ENCODE measurements at regions not wholly inside any gene's neighbourhood (a gene's known extent, or its start where the extent isn't known, plus 50 kb on each side); places are given as distances from the start of the nearest gene placed in this dataset.

GRCh38 chr16:73669535-73670274, 621.8 kb upstream of the ZFHX3 start:
- no peak for TF ChIP-seq CTCF (IDR thresholded peaks at IDR 0.05)
- Histone ChIP-seq H3K4me1 (peaks cover 0 to 2% (median 0%) of the 10 kb centered on the region in 3 donors), H3K4me3 (peak overlapping the region in 1 of 4 donors; percentile 4), H3K36me3 (no peaks in the 10 kb centered on the region), H3K27me3 (no peaks in the 10 kb centered on the region), H3K27ac (peak overlapping the region in 1 of 4 donors; percentile 33), H3K9me3 (no peaks in the 10 kb centered on the region)
- no peak for FAIRE-seq
- intact Hi-C loops (cut with DNase I): no loop called here
- no peak for DNase-seq
- 23 to 28% methylated on average over 4 of the region's 4 CpGs for WGBS, 2 donors
- ATAC-seq: peak; percentile 55 to 89 (median 70)

DNA sequence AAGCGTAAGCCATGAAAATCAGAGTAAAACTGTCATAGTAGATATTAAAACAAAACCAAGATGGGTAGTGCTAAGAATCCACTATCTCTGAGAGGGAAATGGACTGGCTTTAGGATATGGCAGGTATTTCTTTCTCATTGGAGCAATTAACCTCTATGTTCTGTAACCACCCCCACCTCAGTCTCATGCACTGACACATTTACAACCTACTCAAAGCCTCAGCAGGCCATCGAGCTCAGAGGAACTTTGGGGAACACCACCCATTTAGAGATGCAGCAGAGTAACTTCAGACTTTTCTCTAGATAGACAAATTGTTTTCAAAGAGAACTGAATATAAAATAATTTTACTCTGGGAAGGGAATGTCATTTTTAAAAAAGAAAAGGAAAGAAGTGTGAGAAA, 615.8 kb upstream of the ZFHX3 start:
- FAIRE-seq (no peak), DNase-seq (no peak), ATAC-seq (no peak)
- H3K4me3 ChIP-seq: no peak overlapping the region
- H3K4me1 ChIP-seq: no peaks in the 10 kb centered on the region
- no peak for TF ChIP-seq CTCF (IDR thresholded peaks at IDR 0.05)
- no peak overlapping the region for H3K27ac ChIP-seq
- no peaks in the 10 kb centered on the region for H3K36me3 ChIP-seq
- no peaks in the 10 kb centered on the region for H3K9me3 ChIP-seq
- H3K27me3 ChIP-seq: no peaks in the 10 kb centered on the region
- intact Hi-C loops (cut with DNase I): no loop called here
- 72 to 76% methylated on average over 2 of the region's 2 CpGs for WGBS, 2 donors

DNA sequence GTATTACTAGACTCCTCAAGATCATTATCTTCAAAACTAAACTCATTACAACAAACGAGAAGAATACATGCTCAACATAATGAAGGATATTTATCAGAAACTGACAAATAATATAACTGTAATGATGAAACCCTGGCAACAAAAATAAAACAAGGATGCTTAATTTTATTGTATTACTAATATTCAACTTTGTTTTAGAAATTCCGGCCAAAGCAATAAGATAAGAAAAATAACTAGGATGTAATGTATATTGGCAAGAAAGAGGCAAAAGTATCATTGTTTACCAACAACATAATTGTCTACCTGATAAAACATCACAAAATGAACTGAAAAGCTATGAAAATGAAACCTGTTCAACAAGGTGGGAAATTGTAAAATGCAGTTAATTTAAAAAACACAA, 588.3 kb upstream of the ZFHX3 start:
- TF ChIP-seq CTCF (IDR thresholded peaks at IDR 0.05): no peak
- intact Hi-C loops (cut with DNase I): no loop called here
- WGBS, 2 donors: 59 to 80% methylated on average over 2 of the region's 2 CpGs
- no peak for DNase-seq
- no peak overlapping the region for H3K27ac ChIP-seq
- H3K27me3 ChIP-seq: no peaks in the 10 kb centered on the region
- no peak for FAIRE-seq
- H3K36me3 ChIP-seq: no peaks in the 10 kb centered on the region
- no peak overlapping the region for H3K4me3 ChIP-seq
- no peaks in the 10 kb centered on the region for H3K9me3 ChIP-seq
- no peak for ATAC-seq
- no peaks in the 10 kb centered on the region for H3K4me1 ChIP-seq

DNA sequence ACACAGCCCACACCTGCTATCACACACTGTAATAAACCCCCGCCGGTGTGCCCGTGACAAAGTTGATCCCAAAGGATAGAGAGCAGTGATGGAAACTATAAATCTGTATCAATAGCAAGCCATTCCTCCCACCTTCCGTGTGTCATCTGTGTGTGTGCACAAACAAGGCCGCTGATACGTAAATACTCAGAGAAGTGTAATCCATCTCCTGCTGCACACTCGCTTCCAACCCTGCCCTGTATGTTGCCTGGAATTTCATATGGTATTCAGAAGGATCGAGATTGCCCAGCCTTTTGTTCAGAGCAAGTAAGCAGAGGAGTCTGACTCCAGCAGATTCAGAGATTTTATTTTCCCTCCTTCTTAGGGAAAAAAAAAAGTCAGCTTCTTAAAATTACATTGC, 581.1 kb upstream of the ZFHX3 start:
- Histone ChIP-seq H3K27ac (no peak overlapping the region), H3K4me1 (no peaks in the 10 kb centered on the region), H3K4me3 (no peak overlapping the region), H3K27me3 (no peaks in the 10 kb centered on the region), H3K9me3 (no peaks in the 10 kb centered on the region), H3K36me3 (no peaks in the 10 kb centered on the region)
- no peak for DNase-seq
- no peak for TF ChIP-seq CTCF (IDR thresholded peaks at IDR 0.05)
- no peak for ATAC-seq
- 67 to 68% methylated on average over 8 of the region's 8 CpGs for WGBS, 2 donors
- intact Hi-C loops (cut with DNase I): no loop called here
- no peak for FAIRE-seq

GRCh38 chr16:73617738-73618137, 569.8 kb upstream of the ZFHX3 start:
- FAIRE-seq: no peak
- 75 to 84% methylated on average over 4 of the region's 4 CpGs for WGBS, 2 donors

More at GRCh38 chr16:73617738-73618137, 569.8 kb upstream of the ZFHX3 start:
- no peak for ATAC-seq
- H3K27ac ChIP-seq: no peak overlapping the region
- H3K9me3 ChIP-seq: no peaks in the 10 kb centered on the region
- H3K4me3 ChIP-seq: no peak overlapping the region
- DNase-seq: no peak
- H3K27me3 ChIP-seq: peaks cover 0 to 5% (median 0%) of the 10 kb centered on the region in 4 donors
- no peaks in the 10 kb centered on the region for H3K36me3 ChIP-seq
- intact Hi-C loops (cut with DNase I): no loop called here
- TF ChIP-seq CTCF (IDR thresholded peaks at IDR 0.05): no peak
- H3K4me1 ChIP-seq: no peaks in the 10 kb centered on the region
